ENCODE measurements at regions not wholly inside any gene's neighbourhood (a gene's known extent, or its start where the extent isn't known, plus 50 kb on each side); places are given as distances from the start of the nearest gene placed in this dataset.
"Not testable (repeated sequence)": the region's sequence is repeated elsewhere in the genome, so short reads cannot be mapped to it uniquely, and the experiment has no call there.

DNA sequence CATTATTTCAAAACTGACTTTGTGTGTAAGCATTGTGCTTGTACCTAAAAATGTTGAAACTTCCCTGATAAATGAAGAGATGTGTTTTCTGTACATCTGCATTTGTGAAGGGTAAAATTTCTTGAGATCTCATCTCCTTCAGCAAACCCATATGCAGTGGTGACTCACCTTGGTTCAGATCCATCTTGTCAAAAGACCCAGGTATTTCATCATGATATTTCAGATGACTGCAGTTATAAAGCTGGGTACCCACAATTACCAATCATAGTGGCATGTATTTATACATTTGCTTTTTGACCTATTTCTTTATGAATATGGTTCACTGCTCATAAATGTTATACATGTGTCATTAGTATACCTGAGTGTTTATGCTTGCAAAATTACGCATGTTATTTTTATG is 1213.6 kb downstream of the GALC start:
- no peak overlapping the region for H3K4me3 ChIP-seq (ENCODE audit: low read depth in 1 of 2, low read length in 2 of 2)
- H3K79me2 ChIP-seq (ENCODE audit: insufficient read depth, low read length), result no peaks in the 10 kb centered on the region
- H3K4me2 ChIP-seq (ENCODE audit: insufficient read depth, low read length), result no peak overlapping the region
- ATAC-seq (ENCODE audit: insufficient read depth, low read depth) (no peak), DNase-seq (no peak)
- no peak overlapping the region for H3K9ac ChIP-seq (ENCODE audit: low read depth, low read length)
- H3K9me3 ChIP-seq (ENCODE audit: insufficient read depth, low read length, severe bottlenecking), result peaks cover 3% of the 10 kb centered on the region
- H2AFZ ChIP-seq (ENCODE audit: low read depth, low read length), result no peak overlapping the region
- no peaks in the 10 kb centered on the region for H3K27me3 ChIP-seq (ENCODE audit: insufficient read depth, low read length, poor library complexity)
- no peak overlapping the region for H3K27ac ChIP-seq (ENCODE audit: low read length)
- H3K4me1 ChIP-seq (ENCODE audit: insufficient read depth, low read length), result no peaks in the 10 kb centered on the region
- H4K20me1 ChIP-seq (ENCODE audit: insufficient read depth, low read length), result no peaks in the 10 kb centered on the region
- no peaks in the 10 kb centered on the region for H3K36me3 ChIP-seq (ENCODE audit: insufficient read depth, low read length)
- TF ChIP-seq, protein P1, sequence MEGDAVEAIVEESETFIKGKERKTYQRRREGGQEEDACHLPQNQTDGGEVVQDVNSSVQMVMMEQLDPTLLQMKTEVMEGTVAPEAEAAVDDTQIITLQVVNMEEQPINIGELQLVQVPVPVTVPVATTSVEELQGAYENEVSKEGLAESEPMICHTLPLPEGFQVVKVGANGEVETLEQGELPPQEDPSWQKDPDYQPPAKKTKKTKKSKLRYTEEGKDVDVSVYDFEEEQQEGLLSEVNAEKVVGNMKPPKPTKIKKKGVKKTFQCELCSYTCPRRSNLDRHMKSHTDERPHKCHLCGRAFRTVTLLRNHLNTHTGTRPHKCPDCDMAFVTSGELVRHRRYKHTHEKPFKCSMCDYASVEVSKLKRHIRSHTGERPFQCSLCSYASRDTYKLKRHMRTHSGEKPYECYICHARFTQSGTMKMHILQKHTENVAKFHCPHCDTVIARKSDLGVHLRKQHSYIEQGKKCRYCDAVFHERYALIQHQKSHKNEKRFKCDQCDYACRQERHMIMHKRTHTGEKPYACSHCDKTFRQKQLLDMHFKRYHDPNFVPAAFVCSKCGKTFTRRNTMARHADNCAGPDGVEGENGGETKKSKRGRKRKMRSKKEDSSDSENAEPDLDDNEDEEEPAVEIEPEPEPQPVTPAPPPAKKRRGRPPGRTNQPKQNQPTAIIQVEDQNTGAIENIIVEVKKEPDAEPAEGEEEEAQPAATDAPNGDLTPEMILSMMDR (IDR thresholded peaks at IDR 0.05; ENCODE audit: borderline replicate concordance, extremely low read depth, low read length, poor library complexity, severe bottlenecking), result no peak
- TF ChIP-seq EZH2 (IDR thresholded peaks at IDR 0.05; ENCODE audit: borderline replicate concordance, low read depth, low read length, severe bottlenecking), result no peak

DNA sequence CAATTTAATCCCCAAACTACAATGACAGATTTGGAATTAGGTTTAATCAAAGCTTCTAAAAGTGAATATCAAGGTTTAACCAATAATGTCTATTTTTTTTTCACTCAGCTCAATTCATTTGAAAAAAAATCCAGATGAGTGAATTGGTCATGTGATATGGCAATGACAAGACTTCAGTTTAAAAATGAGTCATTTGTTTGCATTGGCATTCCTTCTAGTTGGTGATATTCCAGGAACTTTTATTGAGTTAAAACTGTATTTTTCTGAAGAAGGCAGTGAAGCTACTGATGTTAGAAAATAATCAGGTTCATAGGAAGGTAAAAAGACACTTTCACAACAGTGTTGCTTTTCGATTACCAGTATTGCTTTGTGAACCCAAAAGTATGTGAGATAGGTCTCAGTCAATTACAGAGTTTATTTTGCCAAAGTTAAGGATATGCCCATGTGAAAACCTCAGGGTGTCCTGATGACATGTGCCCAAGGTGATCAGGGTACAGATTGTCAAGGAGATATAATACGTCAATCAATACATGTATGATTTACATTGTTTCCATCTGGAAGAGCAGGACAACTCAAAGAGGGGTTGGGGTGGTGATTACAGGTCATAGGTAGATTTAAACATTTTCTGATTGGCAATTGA is 1214.9 kb downstream of the GALC start:
- no peak overlapping the region for H2AFZ ChIP-seq (ENCODE audit: low read depth, low read length)
- no peaks in the 10 kb centered on the region for H3K79me2 ChIP-seq (ENCODE audit: insufficient read depth, low read length)
- H3K4me3 ChIP-seq (ENCODE audit: low read depth in 1 of 2, low read length in 2 of 2), result no peak overlapping the region
- no peaks in the 10 kb centered on the region for H3K27me3 ChIP-seq (ENCODE audit: insufficient read depth, low read length, poor library complexity)
- H3K4me1 ChIP-seq (ENCODE audit: insufficient read depth, low read length), result no peaks in the 10 kb centered on the region
- no peaks in the 10 kb centered on the region for H3K36me3 ChIP-seq (ENCODE audit: insufficient read depth, low read length)
- H3K27ac ChIP-seq (ENCODE audit: low read length), result no peak overlapping the region
- H3K4me2 ChIP-seq (ENCODE audit: insufficient read depth, low read length), result no peak overlapping the region
- TF ChIP-seq, protein P1 (IDR thresholded peaks at IDR 0.05; ENCODE audit: borderline replicate concordance, extremely low read depth, low read length, poor library complexity, severe bottlenecking), result no peak
- TF ChIP-seq EZH2 (IDR thresholded peaks at IDR 0.05; ENCODE audit: borderline replicate concordance, low read depth, low read length, severe bottlenecking), result no peak
- ATAC-seq (ENCODE audit: insufficient read depth, low read depth) (no peak), DNase-seq (no peak)
- H4K20me1 ChIP-seq (ENCODE audit: insufficient read depth, low read length), result no peaks in the 10 kb centered on the region
- peaks cover 3% of the 10 kb centered on the region for H3K9me3 ChIP-seq (ENCODE audit: insufficient read depth, low read length, severe bottlenecking)
- no peak overlapping the region for H3K9ac ChIP-seq (ENCODE audit: low read depth, low read length)

DNA sequence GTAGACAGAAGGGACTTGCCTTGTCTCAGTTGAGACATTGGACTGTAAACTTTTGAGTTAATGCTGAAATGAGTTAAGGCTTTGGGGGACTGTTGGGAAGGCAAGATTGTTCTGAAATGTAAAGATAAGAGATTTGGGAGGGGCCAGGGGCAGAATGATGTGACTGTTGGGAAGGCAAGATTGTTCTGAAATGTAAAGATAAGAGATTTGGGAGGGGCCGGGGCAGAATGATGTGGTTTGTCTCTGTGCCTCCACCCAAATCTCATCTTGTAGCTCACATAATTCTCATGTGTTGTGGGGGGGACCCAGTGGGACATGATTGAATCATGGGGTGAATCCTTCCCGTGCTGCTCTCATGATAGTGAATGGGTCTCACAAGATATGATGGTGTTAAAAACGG is 1217.1 kb downstream of the GALC start:
- H3K9me3 ChIP-seq (ENCODE audit: insufficient read depth, low read length, severe bottlenecking); H3K79me2 ChIP-seq (ENCODE audit: insufficient read depth, low read length); H3K4me3 ChIP-seq (ENCODE audit: low read depth in 1 of 2, low read length in 2 of 2); H3K4me2 ChIP-seq (ENCODE audit: insufficient read depth, low read length); H3K4me1 ChIP-seq (ENCODE audit: insufficient read depth, low read length); H3K27ac ChIP-seq (ENCODE audit: low read length); H4K20me1 ChIP-seq (ENCODE audit: insufficient read depth, low read length); ATAC-seq (ENCODE audit: insufficient read depth, low read depth); DNase-seq; H3K27me3 ChIP-seq (ENCODE audit: insufficient read depth, low read length, poor library complexity); H3K9ac ChIP-seq (ENCODE audit: low read depth, low read length); H3K36me3 ChIP-seq (ENCODE audit: insufficient read depth, low read length); H2AFZ ChIP-seq (ENCODE audit: low read depth, low read length): not testable (repeated sequence)

DNA sequence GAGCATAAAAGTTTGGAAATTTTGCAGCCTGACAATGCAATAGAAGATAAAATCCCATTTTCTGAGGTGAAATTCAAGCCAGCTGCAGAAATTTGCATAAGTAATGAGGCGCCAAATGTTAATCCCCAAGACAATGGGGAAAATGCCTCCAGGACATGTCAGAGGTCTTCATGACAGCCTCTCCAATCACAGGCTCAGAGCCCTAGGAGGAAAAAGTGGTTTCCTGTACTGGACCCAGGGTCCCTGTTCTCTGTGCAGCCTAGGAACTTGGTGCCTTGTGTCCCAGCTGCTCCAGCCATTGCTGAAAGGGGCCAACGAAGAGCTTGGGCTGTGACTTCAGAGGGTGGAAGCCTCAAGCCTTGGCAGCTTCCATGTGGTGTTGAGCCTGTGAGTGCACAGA is 1218.1 kb downstream of the GALC start:
- Histone ChIP-seq H3K36me3 (ENCODE audit: insufficient read depth, low read length) (no peaks in the 10 kb centered on the region), H3K4me3 (ENCODE audit: low read depth in 1 of 2, low read length in 2 of 2) (no peak overlapping the region), H3K4me2 (ENCODE audit: insufficient read depth, low read length) (no peak overlapping the region), H4K20me1 (ENCODE audit: insufficient read depth, low read length) (no peaks in the 10 kb centered on the region), H3K27ac (ENCODE audit: low read length) (no peak overlapping the region), H3K9ac (ENCODE audit: low read depth, low read length) (no peak overlapping the region), H2AFZ (ENCODE audit: low read depth, low read length) (no peak overlapping the region), H3K79me2 (ENCODE audit: insufficient read depth, low read length) (no peaks in the 10 kb centered on the region), H3K4me1 (ENCODE audit: insufficient read depth, low read length) (no peaks in the 10 kb centered on the region), H3K27me3 (ENCODE audit: insufficient read depth, low read length, poor library complexity) (no peaks in the 10 kb centered on the region), H3K9me3 (ENCODE audit: insufficient read depth, low read length, severe bottlenecking) (peaks cover 7% of the 10 kb centered on the region)
- ATAC-seq (ENCODE audit: insufficient read depth, low read depth) (no peak), DNase-seq (no peak)
- TF ChIP-seq EZH2 (IDR thresholded peaks at IDR 0.05; ENCODE audit: borderline replicate concordance, low read depth, low read length, severe bottlenecking), result no peak
- TF ChIP-seq, protein P1 (IDR thresholded peaks at IDR 0.05; ENCODE audit: borderline replicate concordance, extremely low read depth, low read length, poor library complexity, severe bottlenecking), result no peak
